HepG2 (cell line): ENCODE measurements at regions not wholly inside any gene's neighbourhood (a gene's known extent, or its start where the extent isn't known, plus 50 kb on each side); places are given as distances from the start of the nearest gene placed in this dataset.

ENCODE experiments used
- ATAC-seq: fragments of 200-7000 bp; cut with Tn5 transposase; 3 replicates; pipeline ENCODE4 v1.9.1; 2020; ENCODE audit warnings: mild to moderate bottlenecking, moderate library complexity
- BruUV-seq: library from RNA; stranded (reverse); fragments of 400-500 nt; replicated peaks from 2 replicates; lab custom pipeline; 2021; lab: Mats Ljungman, UMichigan
- CTCF ChIA-PET: fragments of 300-600 bp; formaldehyde crosslinking; extraction: SDS; loops from one replicate; lab custom pipeline; 2021; ENCODE audit warnings: low total read pairs, inconsistent platforms, low intra/inter-chr PET ratio; lab: Yijun Ruan, JAX
- POLR2A ChIA-PET: fragments of 350-600 bp; sonication (Branson Sonifier 250); formaldehyde crosslinking; loops from one replicate; lab custom pipeline; 2020; ENCODE audit warnings: antibody characterized with exemption, inconsistent platforms; lab: Yijun Ruan, JAX
- DNase-seq: peaks from one replicate; pipeline ENCODE4 v3.0.0-alpha.2; 2015; ENCODE audit warnings: low spot score
- FAIRE-seq: peaks from 3 replicates; lab custom pipeline; 2011; peaks lifted over from hg19 to GRCh38; lab: Jason Lieb, UNC
- H2AFZ ChIP-seq: one replicate; pipeline ENCODE4 v1.6.1; 2011; ENCODE audit warnings: low read length, inconsistent platforms
- H3K27ac ChIP-seq: fragments of 300-600 bp; 3 replicates; pipeline ENCODE4 v1.8.0; 2011; ENCODE audit warnings: mixed run types, mild to moderate bottlenecking, mixed read lengths, low read length, inconsistent platforms; ENCODE audit not compliant: insufficient read depth; ENCODE audit errors: extremely low read length
- H3K27me3 ChIP-seq, 2 experiments: fragments of 200-600 bp in 1 of 2; 2 replicates in 1 of 2; 3 replicates in 1 of 2; pipeline versions ENCODE4 v1.6.0 to v1.8.0; 2011; ENCODE audit warnings: low read length in 2 of 2, mild to moderate bottlenecking in 2 of 2, moderate library complexity in 2 of 2, inconsistent platforms in 1 of 2; ENCODE audit not compliant: insufficient read depth in 2 of 2, control insufficient read depth in 1 of 2
- H3K36me3 ChIP-seq, 2 experiments: fragments of 200-600 bp in 1 of 2; replicated peaks in 1 of 2; 2 replicates in 1 of 2; 3 replicates in 1 of 2; pipeline versions ENCODE4 v1.5.1 to v1.8.0; 2011; ENCODE audit warnings: low read length in 2 of 2, inconsistent platforms in 1 of 2; ENCODE audit not compliant: insufficient read depth in 2 of 2, control insufficient read depth in 1 of 2
- H3K4me1 ChIP-seq: 2 replicates; pipeline ENCODE4 v1.5.1; 2012; ENCODE audit warnings: low read length, inconsistent platforms; ENCODE audit not compliant: insufficient read depth
- H3K4me2 ChIP-seq: 2 replicates; pipeline ENCODE4 v1.6.0; 2011; ENCODE audit warnings: low read depth, low read length, inconsistent platforms
- H3K4me3 ChIP-seq, 3 experiments: fragments of 200-600 bp in 1 of 3; sonication (generic), shearing (Covaris generic) in 1 of 3; replicated peaks in 1 of 3; 2 replicates each; pipeline ENCODE4 v1.5.1; 2011 to 2016; ENCODE audit warnings: low read length in 3 of 3, inconsistent platforms in 2 of 3, low read depth in 2 of 3, mild to moderate bottlenecking in 2 of 3, control low read depth in 1 of 3, mixed read lengths in 1 of 3; ENCODE audit not compliant: insufficient read depth in 1 of 3
- H3K79me2 ChIP-seq: one replicate; pipeline ENCODE4 v1.6.1; 2011; ENCODE audit warnings: low read length, inconsistent platforms; ENCODE audit not compliant: insufficient read depth
- H3K9ac ChIP-seq: 2 replicates; pipeline ENCODE4 v1.6.0; 2011; ENCODE audit warnings: mild to moderate bottlenecking, low read depth, low read length, inconsistent platforms; ENCODE audit not compliant: insufficient read depth
- H3K9me3 ChIP-seq: 2 replicates; pipeline ENCODE4 v1.5.1; 2012; ENCODE audit warnings: mild to moderate bottlenecking, low read length
- H4K20me1 ChIP-seq: 2 replicates; pipeline ENCODE4 v1.6.0; 2011; ENCODE audit warnings: inconsistent platforms, mild to moderate bottlenecking, low read length, moderate library complexity; ENCODE audit not compliant: insufficient read depth
- HNF4A ChIP-seq: sonication (generic); formaldehyde crosslinking; IDR thresholded peaks from 2 replicates; pipeline ENCODE4 v1.4.0; 2020; ENCODE audit warnings: missing genetic modification reagents
- HNRNPUL1 ChIP-seq: fragments of 200-400 bp; formaldehyde crosslinking; IDR thresholded peaks from 2 replicates; pipeline ENCODE4 v1.6.1; 2017; ENCODE audit warnings: low read depth, mild to moderate bottlenecking, low read length, moderate library complexity
- MAFG ChIP-seq: sonication (generic); formaldehyde crosslinking; IDR thresholded peaks from 2 replicates; pipeline ENCODE4 v1.5.1; 2020; ENCODE audit warnings: mild to moderate bottlenecking, missing genetic modification reagents
- NFATC3 ChIP-seq: sonication (generic); formaldehyde crosslinking; IDR thresholded peaks from 2 replicates; pipeline ENCODE4 v1.5.1; 2020; ENCODE audit warnings: mild to moderate bottlenecking, missing genetic modification reagents
- REXO4 ChIP-seq: sonication (generic); formaldehyde crosslinking; IDR thresholded peaks from 2 replicates; pipeline ENCODE4 v1.8.0; 2022; ENCODE audit warnings: missing genetic modification reagents, mild to moderate bottlenecking, borderline replicate concordance
- SALL2 ChIP-seq: sonication (generic); formaldehyde crosslinking; IDR thresholded peaks from 2 replicates; pipeline ENCODE4 v1.8.1; 2023; ENCODE audit warnings: mild to moderate bottlenecking, missing genetic modification reagents, inconsistent platforms
- TOE1 ChIP-seq: sonication (generic); formaldehyde crosslinking; IDR thresholded peaks from 2 replicates; pipeline ENCODE4 v1.4.0; 2020; ENCODE audit warnings: mild to moderate bottlenecking, missing genetic modification reagents
- ZNF264 ChIP-seq: sonication (generic); formaldehyde crosslinking; IDR thresholded peaks from 2 replicates; pipeline ENCODE4 v1.4.0; 2020; ENCODE audit warnings: missing genetic modification reagents
- ZNF713 ChIP-seq: sonication (generic); formaldehyde crosslinking; IDR thresholded peaks from 2 replicates; pipeline ENCODE4 v1.4.0; 2020; ENCODE audit warnings: mild to moderate bottlenecking, missing genetic modification reagents
- WGBS: methylation state at CpG from one replicate; pipeline ENCODE4 v1.1.6; 2017; ENCODE audit warnings: low lambda C conversion rate; 5-methylcytosine and 5-hydroxymethylcytosine counted together
- in situ Hi-C: cut with HindIII; loops from 2 replicates; pipeline ENCODE4 v1.10.0; 2017; ENCODE audit warnings: low pct_unique_long_range_greater_than_20kb; ENCODE audit not compliant: extremely low pct_ligation_motif_present
- intact Hi-C: fragments of 100-400 bp; cut with micrococcal nuclease; formaldehyde crosslinking; loops from one replicate; pipeline ENCODE4 v1.10.0; 2022; ENCODE audit not compliant: unreplicated experiment
- TF ChIP-seq, protein P1 (sequence below): sonication (generic); formaldehyde crosslinking; IDR thresholded peaks from 2 replicates; pipeline ENCODE4 v1.9.0; 2021; ENCODE audit warnings: missing genetic modification reagents, mild to moderate bottlenecking, borderline replicate concordance

DNA sequence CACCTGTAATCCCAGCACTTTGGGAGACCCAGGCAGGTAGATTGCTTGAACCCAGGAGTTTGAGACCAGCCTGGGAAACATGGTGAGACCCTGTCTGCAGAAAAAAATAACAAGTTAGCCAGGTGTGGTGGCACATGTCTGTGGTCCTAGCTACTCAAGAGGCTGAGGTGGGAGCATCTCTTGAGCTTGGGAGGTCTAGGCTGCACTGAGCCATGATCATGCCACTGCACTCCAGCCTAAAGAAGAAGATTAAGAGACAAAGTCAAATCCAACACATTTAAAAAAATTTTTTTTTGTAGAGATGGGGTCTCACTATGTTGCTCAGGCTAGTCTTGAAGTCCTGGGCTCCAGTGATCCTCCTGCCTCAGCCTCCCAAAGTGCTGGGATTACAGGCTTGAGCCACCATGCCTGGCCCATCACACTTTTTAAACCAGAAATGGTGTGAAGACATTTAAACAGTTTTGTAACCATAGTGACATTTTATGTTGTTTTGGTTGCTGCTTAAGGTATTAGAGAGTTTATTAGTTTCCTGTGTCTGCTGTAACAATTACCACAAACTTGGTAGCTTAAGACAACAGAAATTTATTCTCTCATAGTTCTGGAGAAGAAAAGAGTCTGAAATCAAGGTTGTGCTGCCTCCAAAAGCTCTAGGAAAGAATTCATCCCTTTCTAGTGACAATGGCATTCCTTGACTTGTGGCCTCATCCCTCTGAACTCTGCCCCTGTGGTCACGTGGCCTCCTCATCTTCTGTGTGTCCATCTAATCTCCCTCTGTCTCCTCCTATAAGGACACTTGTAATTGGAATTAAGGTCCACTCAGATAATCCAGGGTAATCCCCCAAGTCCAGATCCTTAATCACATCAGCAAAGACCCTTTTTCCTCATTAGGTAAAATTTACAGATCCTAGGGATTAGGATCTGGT, 104.6 kb upstream of the TNFAIP3 start:
- ATAC-seq (no peak), DNase-seq (no peak), FAIRE-seq (no peak)
- in situ Hi-C loops (no loop called here), intact Hi-C loops (no loop called here)
- Histone ChIP-seq H3K79me2 (no peaks in the 10 kb centered on the region), H3K4me2 (no peak overlapping the region), H3K4me3 (no peak overlapping the region), H3K27me3 (no peaks in the 10 kb centered on the region), H4K20me1 (no peaks in the 10 kb centered on the region), H3K9ac (no peak overlapping the region), H3K4me1 (peaks cover 32% of the 10 kb centered on the region), H3K9me3 (peaks cover 3% of the 10 kb centered on the region; the same call in 1 of the 2 replicates), H2AFZ (no peak overlapping the region), H3K36me3 (no peaks in the 10 kb centered on the region), H3K27ac (no peak overlapping the region)
- no peak for TF ChIP-seq SALL2
- peak; percentile 92 for TF ChIP-seq ZNF264 (CRISPR knock-in tag)
- peak; percentile 36 for TF ChIP-seq HNF4A (CRISPR knock-in tag)
- TF ChIP-seq TOE1 (CRISPR knock-in tag): no peak
- TF ChIP-seq MAFG (CRISPR knock-in tag): no peak
- TF ChIP-seq HNRNPUL1: no peak
- no peak for TF ChIP-seq ZNF713 (CRISPR knock-in tag)
- TF ChIP-seq, protein P1, sequence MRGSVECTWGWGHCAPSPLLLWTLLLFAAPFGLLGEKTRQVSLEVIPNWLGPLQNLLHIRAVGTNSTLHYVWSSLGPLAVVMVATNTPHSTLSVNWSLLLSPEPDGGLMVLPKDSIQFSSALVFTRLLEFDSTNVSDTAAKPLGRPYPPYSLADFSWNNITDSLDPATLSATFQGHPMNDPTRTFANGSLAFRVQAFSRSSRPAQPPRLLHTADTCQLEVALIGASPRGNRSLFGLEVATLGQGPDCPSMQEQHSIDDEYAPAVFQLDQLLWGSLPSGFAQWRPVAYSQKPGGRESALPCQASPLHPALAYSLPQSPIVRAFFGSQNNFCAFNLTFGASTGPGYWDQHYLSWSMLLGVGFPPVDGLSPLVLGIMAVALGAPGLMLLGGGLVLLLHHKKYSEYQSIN (CRISPR knock-in tag): no peak
- no peak for TF ChIP-seq NFATC3 (CRISPR knock-in tag)
- no peak for TF ChIP-seq REXO4
- WGBS: 64% methylated on average over 1 of the region's 1 CpG
- ChIA-PET POLR2A (no interaction called here), CTCF (no interaction called here)
- no TSS peak for BruUV-seq
